H1 (cell line): ENCODE measurements at regions not wholly inside any gene's neighbourhood (a gene's known extent, or its start where the extent isn't known, plus 50 kb on each side); places are given as distances from the start of the nearest gene placed in this dataset.

Experiments used
- CTCF ChIA-PET: fragments of 300-600 bp; sonication (Branson Sonifier 250); formaldehyde crosslinking; loops from one replicate; lab custom pipeline; 2021; ENCODE audit not compliant: partially characterized antibody; lab: Charles Lee
- POLR2A ChIA-PET: fragments of 300-600 bp; sonication (Branson Sonifier 250); formaldehyde crosslinking; loops from one replicate; lab custom pipeline; 2021; ENCODE audit warnings: inconsistent platforms; ENCODE audit not compliant: partially characterized antibody; lab: Charles Lee
- DNase-seq, 2 experiments: peaks; one replicate each; pipeline versions ENCODE4 v3.0.0 to v3.0.0-alpha.2; 2010 to 2022; ENCODE audit warnings: low spot score in 2 of 2, low read depth in 1 of 2, mixed read lengths in 1 of 2
- FAIRE-seq: peaks from 2 replicates; lab custom pipeline; 2011; peaks lifted over from hg19 to GRCh38; lab: Jason Lieb, UNC
- H2AFZ ChIP-seq: 2 replicates; pipeline ENCODE4 v1.8.1; 2012; ENCODE audit warnings: low read length, inconsistent platforms
- H2AK5ac ChIP-seq: 2 replicates; pipeline ENCODE4 v1.6.1; 2013; ENCODE audit warnings: low read depth, low read length
- H2BK120ac ChIP-seq: replicated peaks from 2 replicates; pipeline ENCODE3; 2013; ENCODE audit warnings: low read depth, low read length, inconsistent platforms
- H2BK12ac ChIP-seq: 2 replicates; pipeline ENCODE4 v1.6.1; 2013; ENCODE audit warnings: low read depth, low read length
- H2BK15ac ChIP-seq: 2 replicates; pipeline ENCODE4 v1.6.1; 2013; ENCODE audit warnings: low read length
- H2BK20ac ChIP-seq: 2 replicates; pipeline ENCODE4 v1.6.1; 2013; ENCODE audit warnings: low read length
- H2BK5ac ChIP-seq: 2 replicates; pipeline ENCODE4 v1.6.1; 2013; ENCODE audit warnings: low read depth, low read length
- H3K14ac ChIP-seq: 2 replicates; pipeline ENCODE4 v1.6.1; 2013; ENCODE audit warnings: inconsistent platforms; ENCODE audit not compliant: insufficient read length
- H3K18ac ChIP-seq: 2 replicates; pipeline ENCODE4 v1.6.1; 2013; ENCODE audit warnings: low read length; ENCODE audit errors: extremely low read depth
- H3K23ac ChIP-seq: 2 replicates; pipeline ENCODE4 v1.6.1; 2013; ENCODE audit warnings: inconsistent platforms; ENCODE audit not compliant: insufficient read length
- H3K23me2 ChIP-seq: 2 replicates; pipeline ENCODE4 v1.6.1; 2013; ENCODE audit warnings: low read depth, low read length
- H3K27ac ChIP-seq: 2 replicates; pipeline ENCODE4 v1.6.1; 2011; ENCODE audit warnings: low read depth, low read length, inconsistent platforms
- H3K27me3 ChIP-seq, 4 experiments: replicated peaks in 1 of 4; 1 replicate in 1 of 4; 2 replicates in 3 of 4; pipeline versions ENCODE4 v1.6.1 to v1.8.1; 2011 to 2013; ENCODE audit warnings: low read length in 3 of 4, mild to moderate bottlenecking in 3 of 4, inconsistent platforms in 2 of 4, mixed read lengths in 2 of 4, moderate library complexity in 1 of 4; ENCODE audit not compliant: control insufficient read depth in 3 of 4, insufficient read depth in 3 of 4; ENCODE audit errors: extremely low read depth in 1 of 4
- H3K36me3 ChIP-seq, 4 experiments: 2 replicates each; pipeline versions ENCODE4 v1.6.1 to v1.8.1; 2011 to 2013; ENCODE audit warnings: mild to moderate bottlenecking in 4 of 4, low read length in 3 of 4, moderate library complexity in 2 of 4, control low read depth in 1 of 4, inconsistent platforms in 1 of 4; ENCODE audit not compliant: insufficient read depth in 4 of 4, control insufficient read depth in 2 of 4
- H3K4ac ChIP-seq: replicated peaks from 2 replicates; pipeline ENCODE3; 2013; ENCODE audit warnings: low read length, low read depth, mixed read lengths, inconsistent platforms; ENCODE audit not compliant: insufficient read length
- H3K4me1 ChIP-seq, 4 experiments: replicated peaks in 1 of 4; 1 replicate in 1 of 4; 2 replicates in 3 of 4; pipeline versions ENCODE4 v1.6.1 to v1.8.1; 2011 to 2013; ENCODE audit warnings: low read length in 3 of 4, inconsistent platforms in 2 of 4, mixed read lengths in 1 of 4; ENCODE audit not compliant: insufficient read depth in 4 of 4, control insufficient read depth in 3 of 4
- H3K4me2 ChIP-seq, 2 experiments: 2 replicates each; pipeline versions ENCODE4 v1.6.1 to v1.8.1; 2011 to 2013; ENCODE audit warnings: low read depth in 2 of 2, low read length in 2 of 2, control low read depth in 1 of 2, inconsistent platforms in 1 of 2, mild to moderate bottlenecking in 1 of 2; ENCODE audit not compliant: insufficient read depth in 1 of 2
- H3K4me3 ChIP-seq, 4 experiments: fragments of 200-600, 300-600 bp in 1 of 4; sonication (generic), shearing (Covaris generic), sonication (Bioruptor Twin) in 1 of 4; 2 replicates each; pipeline versions ENCODE4 v1.5.1 to v1.8.1; 2011 to 2016; ENCODE audit warnings: low read length in 4 of 4, low read depth in 3 of 4, control low read depth in 2 of 4, inconsistent platforms in 2 of 4, mild to moderate bottlenecking in 2 of 4, mixed read lengths in 1 of 4, moderate library complexity in 1 of 4; ENCODE audit not compliant: insufficient read depth in 2 of 4; ENCODE audit errors: extremely low read depth in 1 of 4
- H3K56ac ChIP-seq: replicated peaks from 2 replicates; pipeline ENCODE3; 2013; ENCODE audit warnings: low read depth, mild to moderate bottlenecking, mixed read lengths, low read length, inconsistent platforms; ENCODE audit not compliant: insufficient read length
- H3K79me1 ChIP-seq: 2 replicates; pipeline ENCODE4 v1.6.1; 2013; ENCODE audit warnings: low read depth, low read length, control low read depth
- H3K79me2 ChIP-seq, 2 experiments: 2 replicates each; pipeline versions ENCODE4 v1.6.1 to v1.8.1; 2012 to 2013; ENCODE audit warnings: low read length in 2 of 2, mild to moderate bottlenecking in 2 of 2, inconsistent platforms in 1 of 2; ENCODE audit not compliant: insufficient read depth in 2 of 2, control insufficient read depth in 1 of 2
- H3K9ac ChIP-seq, 4 experiments: replicated peaks in 1 of 4; 1 replicate in 1 of 4; 2 replicates in 3 of 4; pipeline versions ENCODE4 v1.6.1 to v1.8.1; 2011 to 2013; ENCODE audit warnings: low read depth in 3 of 4, low read length in 3 of 4, control low read depth in 2 of 4, mild to moderate bottlenecking in 2 of 4, moderate library complexity in 2 of 4, inconsistent platforms in 1 of 4; ENCODE audit errors: extremely low read depth in 1 of 4
- H3K9me3 ChIP-seq, 2 experiments: 2 replicates each; pipeline versions ENCODE4 v1.6.1 to v1.8.1; 2012 to 2013; ENCODE audit warnings: mild to moderate bottlenecking in 2 of 2, moderate library complexity in 2 of 2, control low read depth in 1 of 2, inconsistent platforms in 1 of 2, low read depth in 1 of 2, low read length in 1 of 2, mixed read lengths in 1 of 2; ENCODE audit not compliant: insufficient read depth in 2 of 2
- H4K20me1 ChIP-seq, 2 experiments: replicated peaks in 1 of 2; 2 replicates each; pipeline versions ENCODE3 to v1.8.1; 2011 to 2013; ENCODE audit warnings: inconsistent platforms in 2 of 2, low read length in 2 of 2, mild to moderate bottlenecking in 1 of 2; ENCODE audit not compliant: insufficient read depth in 2 of 2, control insufficient read depth in 1 of 2
- H4K5ac ChIP-seq: 2 replicates; pipeline ENCODE4 v1.6.1; 2013; ENCODE audit warnings: low read length, low read depth, mixed read lengths, inconsistent platforms; ENCODE audit not compliant: insufficient read length
- H4K8ac ChIP-seq: 2 replicates; pipeline ENCODE4 v1.8.0; 2013; ENCODE audit warnings: mild to moderate bottlenecking, moderate library complexity, low read length, inconsistent platforms; ENCODE audit not compliant: insufficient read depth; ENCODE audit errors: extremely low read depth
- H4K91ac ChIP-seq: replicated peaks from 2 replicates; pipeline ENCODE3; 2013; ENCODE audit warnings: low read length, mixed read lengths, inconsistent platforms; ENCODE audit not compliant: insufficient read length
- EGR1 ChIP-seq: IDR thresholded peaks from 2 replicates; pipeline ENCODE4 v1.6.1; 2011; ENCODE audit warnings: low read depth, low read length, borderline replicate concordance
- EP300 ChIP-seq, 2 experiments: IDR thresholded peaks; 1 replicate in 1 of 2; 2 replicates in 1 of 2; pipeline ENCODE4 v1.6.1; 2011 to 2012; ENCODE audit warnings: low read depth in 2 of 2, low read length in 2 of 2, mild to moderate bottlenecking in 2 of 2, borderline replicate concordance in 1 of 2, inconsistent platforms in 1 of 2, moderate library complexity in 1 of 2
- GABPA ChIP-seq: IDR thresholded peaks from 2 replicates; pipeline ENCODE4 v1.6.1; 2011; ENCODE audit warnings: mild to moderate bottlenecking, low read length, moderate library complexity, borderline replicate concordance; ENCODE audit not compliant: insufficient read depth
- NANOG ChIP-seq: IDR thresholded peaks from 2 replicates; pipeline ENCODE4 v1.6.1; 2011; ENCODE audit warnings: low read length, low read depth, mild to moderate bottlenecking, inconsistent platforms; ENCODE audit not compliant: insufficient read depth, poor library complexity, severe bottlenecking
- NRF1 ChIP-seq: IDR thresholded peaks from 2 replicates; pipeline ENCODE4 v1.6.1; 2011; ENCODE audit warnings: mild to moderate bottlenecking, low read depth, low read length, improper control_type of control experiment
- POLR2AphosphoS5 ChIP-seq: IDR thresholded peaks from 2 replicates; pipeline ENCODE4 v1.6.1; 2011; ENCODE audit warnings: low read depth, low read length
- SIRT6 ChIP-seq: IDR thresholded peaks from one replicate; pipeline ENCODE4 v1.7.1; 2012; ENCODE audit warnings: low read length, inconsistent platforms
- SP1 ChIP-seq: IDR thresholded peaks from 2 replicates; pipeline ENCODE4 v1.6.1; 2011; ENCODE audit warnings: low read depth, low read length
- SUZ12 ChIP-seq: fragments of 200-600 bp; sonication (generic); IDR thresholded peaks from 2 replicates; pipeline ENCODE4 v1.6.1; 2012; ENCODE audit warnings: mild to moderate bottlenecking, inconsistent platforms, low read length, moderate library complexity, mixed read lengths
- TBP ChIP-seq: IDR thresholded peaks from 2 replicates; pipeline ENCODE4 v1.6.1; 2011; ENCODE audit warnings: low read depth, low read length, improper control_type of control experiment
- WGBS, 2 experiments: shearing (Covaris generic) in 1 of 2; methylation state at CpG; one replicate each; pipeline versions ENCODE4 v1.1.6 to v1.1.7; 2013 to 2015; ENCODE audit warnings: low lambda C conversion rate in 2 of 2, mixed read lengths in 2 of 2, inconsistent platforms in 1 of 2, low coverage in 1 of 2, missing lambda C conversion rate in 1 of 2; ENCODE audit not compliant: insufficient replicate concordance in 2 of 2, insufficient coverage in 1 of 2, insufficient read length in 1 of 2; ENCODE audit errors: extremely low coverage in 1 of 2, missing lambda C conversion rate in 1 of 2; 5-methylcytosine and 5-hydroxymethylcytosine counted together

GRCh38 chr2:156909983-156910382 is 347.5 kb upstream of the GALNT5 start:
- no peak for FAIRE-seq
- no peak overlapping the region for H3K18ac ChIP-seq

More at GRCh38 chr2:156909983-156910382, 347.5 kb upstream of the GALNT5 start:
- Histone ChIP-seq H3K27ac (no peak overlapping the region), H3K4me3 (no peak overlapping the region), H4K8ac (no peak overlapping the region), H3K79me1 (no peaks in the 10 kb centered on the region), H2AK5ac (no peak overlapping the region), H3K9ac (no peak overlapping the region), H2BK15ac (no peak overlapping the region), H3K4me2 (no peak overlapping the region), H4K91ac (no peak overlapping the region), H3K9me3 (no peaks in the 10 kb centered on the region), H3K23ac (no peak overlapping the region), H3K4ac (no peak overlapping the region), H3K56ac (no peak overlapping the region), H3K36me3 (no peaks in the 10 kb centered on the region), H4K5ac (no peak overlapping the region), H2BK5ac (no peak overlapping the region), H3K23me2 (no peaks in the 10 kb centered on the region), H2BK12ac (no peak overlapping the region), H2AFZ (no peak overlapping the region), H2BK20ac (no peak overlapping the region), H3K79me2 (no peaks in the 10 kb centered on the region), H4K20me1 (no peaks in the 10 kb centered on the region), H3K4me1 (no peaks in the 10 kb centered on the region), H2BK120ac (no peak overlapping the region), H3K27me3 (no peaks in the 10 kb centered on the region), H3K14ac (no peak overlapping the region)
- TF ChIP-seq TBP (no peak), GABPA (no peak), SIRT6 (no peak), EGR1 (no peak), SP1 (no peak), EP300 (IDR thresholded peaks at IDR 0.05; ENCODE audit: borderline replicate concordance in 1 of 2, low read depth in 2 of 2, low read length in 2 of 2) (no peak), NANOG (no peak), POLR2AphosphoS5 (no peak), SUZ12 (no peak), NRF1 (no peak)
- 91% methylated on average over 5 of the region's 5 CpGs; no CpG with 5 or more reads in 1 of the 2 experiments for WGBS, 2 experiments
- ChIA-PET CTCF (interaction anchor here (0.6 kb wide), 2 partner anchors 361 to 885 kb away, joined by 3 read pairs; no protein-coding TSS in a partner anchor), POLR2A (no interaction called here)
- no peak for DNase-seq
